SK-N-MC (cell line): ENCODE measurements at regions not wholly inside any gene's neighbourhood (a gene's known extent, or its start where the extent isn't known, plus 50 kb on each side); places are given as distances from the start of the nearest gene placed in this dataset.

Source experiments
- EZH2 ChIP-seq: fragments of 200-600 bp; sonication (generic); IDR thresholded peaks from one replicate; pipeline ENCODE4 v1.6.1; 2017; ENCODE audit warnings: antibody characterized with exemption
- POLR2AphosphoS5 ChIP-seq: IDR thresholded peaks from 2 replicates; pipeline ENCODE4 v1.6.1; 2012; ENCODE audit warnings: mild to moderate bottlenecking, low read depth, low read length, borderline replicate concordance

GRCh38 chr18:77524909-77525308 is 275.3 kb downstream of the GALR1 start:
- TF ChIP-seq POLR2AphosphoS5 (no peak), EZH2 (no peak)
